Cardiac muscle cell (in vitro differentiated cells and primary cell): ENCODE measurements at regions not wholly inside any gene's neighbourhood (a gene's known extent, or its start where the extent isn't known, plus 50 kb on each side); places are given as distances from the start of the nearest gene placed in this dataset.
A peak's percentile ranks its signal among the peaks of the same experiment; 100 is the strongest.
"Not testable (repeated sequence)": the region's sequence is repeated elsewhere in the genome, so short reads cannot be mapped to it uniquely, and the experiment has no call there.

Source experiments
- DNase-seq, 2 donors: peaks; one replicate each; pipeline versions ENCODE4 v3.0.0 to v3.0.0-alpha.2; 2010 to 2017; ENCODE audit warnings: low read depth in 1 of 2, low spot score in 1 of 2
- H3K27ac ChIP-seq: fragments of 200-600 bp; sonication (generic); 2 replicates; pipeline ENCODE4 v1.5.1; 2016
- H3K27me3 ChIP-seq: fragments of 200-600 bp; sonication (generic); 2 replicates; pipeline ENCODE4 v1.6.0; 2016; ENCODE audit warnings: control low read depth
- H3K36me3 ChIP-seq: fragments of 200-600 bp; sonication (generic); 2 replicates; pipeline ENCODE4 v1.5.1; 2016; ENCODE audit warnings: control low read depth
- H3K4me1 ChIP-seq: fragments of 200-600 bp; sonication (generic); 2 replicates; pipeline ENCODE4 v1.8.1; 2017; ENCODE audit warnings: low read depth, mild to moderate bottlenecking, mixed run types
- H3K4me3 ChIP-seq: fragments of 200-600 bp; sonication (generic); 2 replicates; pipeline ENCODE4 v1.5.1; 2016; ENCODE audit warnings: mild to moderate bottlenecking
- H3K9me3 ChIP-seq: fragments of 200-600 bp; sonication (generic); 2 replicates; pipeline ENCODE4 v1.5.1; 2017; ENCODE audit warnings: low read depth, mild to moderate bottlenecking, control low read depth
- TF ChIP-seq, protein P1 (sequence below): IDR thresholded peaks from 2 replicates; pipeline ENCODE4 v1.5.1; 2012; ENCODE audit warnings: low read depth, mild to moderate bottlenecking, low read length

DNA sequence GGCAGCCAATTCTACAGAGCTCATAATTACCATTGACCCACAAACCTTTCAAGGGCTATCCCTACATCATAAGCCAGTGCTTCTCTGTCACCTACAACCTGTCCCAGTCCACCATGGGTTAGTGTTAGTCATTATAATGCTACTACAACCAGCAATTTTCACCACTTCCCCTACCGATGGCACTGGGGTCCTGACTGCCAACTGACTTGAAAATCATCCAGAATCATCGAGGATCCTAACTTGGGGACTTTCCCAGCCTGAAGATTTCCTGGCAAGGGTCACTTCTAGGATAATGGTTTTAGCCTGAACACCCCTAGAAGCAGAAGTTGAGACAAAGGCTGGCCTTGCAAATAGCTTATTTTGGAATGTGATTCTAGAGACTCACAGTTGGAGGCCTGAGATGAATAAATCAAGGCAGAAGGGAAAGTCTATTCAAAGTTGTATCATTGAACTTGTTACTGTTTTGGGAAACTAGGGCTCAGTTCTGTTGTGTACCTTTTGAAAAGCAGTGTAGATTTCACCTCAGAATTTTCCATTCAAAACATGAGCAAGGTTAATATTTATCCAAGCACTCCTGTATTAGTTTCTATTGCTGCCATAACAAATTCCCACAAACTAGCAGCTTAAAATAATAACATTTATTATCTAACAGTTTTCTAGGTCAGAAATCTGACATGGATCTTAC, 633.0 kb downstream of the LRRC70 start:
- no peak for DNase-seq
- TF ChIP-seq, protein P1, sequence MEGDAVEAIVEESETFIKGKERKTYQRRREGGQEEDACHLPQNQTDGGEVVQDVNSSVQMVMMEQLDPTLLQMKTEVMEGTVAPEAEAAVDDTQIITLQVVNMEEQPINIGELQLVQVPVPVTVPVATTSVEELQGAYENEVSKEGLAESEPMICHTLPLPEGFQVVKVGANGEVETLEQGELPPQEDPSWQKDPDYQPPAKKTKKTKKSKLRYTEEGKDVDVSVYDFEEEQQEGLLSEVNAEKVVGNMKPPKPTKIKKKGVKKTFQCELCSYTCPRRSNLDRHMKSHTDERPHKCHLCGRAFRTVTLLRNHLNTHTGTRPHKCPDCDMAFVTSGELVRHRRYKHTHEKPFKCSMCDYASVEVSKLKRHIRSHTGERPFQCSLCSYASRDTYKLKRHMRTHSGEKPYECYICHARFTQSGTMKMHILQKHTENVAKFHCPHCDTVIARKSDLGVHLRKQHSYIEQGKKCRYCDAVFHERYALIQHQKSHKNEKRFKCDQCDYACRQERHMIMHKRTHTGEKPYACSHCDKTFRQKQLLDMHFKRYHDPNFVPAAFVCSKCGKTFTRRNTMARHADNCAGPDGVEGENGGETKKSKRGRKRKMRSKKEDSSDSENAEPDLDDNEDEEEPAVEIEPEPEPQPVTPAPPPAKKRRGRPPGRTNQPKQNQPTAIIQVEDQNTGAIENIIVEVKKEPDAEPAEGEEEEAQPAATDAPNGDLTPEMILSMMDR, result no peak
- Histone ChIP-seq H3K27ac (no peak overlapping the region), H3K27me3 (no peaks in the 10 kb centered on the region), H3K9me3 (no peaks in the 10 kb centered on the region), H3K4me3 (no peak overlapping the region), H3K4me1 (no peaks in the 10 kb centered on the region), H3K36me3 (no peaks in the 10 kb centered on the region)

DNA sequence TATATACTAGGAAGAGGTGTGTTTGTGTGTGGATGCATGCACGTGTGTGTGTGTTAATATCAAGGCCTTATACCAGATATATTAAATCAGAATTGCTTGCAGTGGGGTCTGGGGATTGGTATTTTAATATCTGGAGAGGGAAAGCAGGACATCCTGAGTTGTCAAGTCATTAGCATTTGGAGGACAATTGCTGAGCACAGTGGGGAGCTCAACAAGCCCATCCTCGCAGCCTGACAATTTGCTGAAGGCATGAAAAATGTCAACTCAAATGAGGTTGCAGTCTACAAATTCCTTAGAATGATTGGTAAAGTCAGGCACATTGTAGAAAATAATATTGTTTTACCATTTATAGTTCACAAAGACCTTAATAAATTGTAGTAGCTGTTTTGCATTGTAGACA, 627.4 kb downstream of the LRRC70 start:
- H3K4me3 ChIP-seq, result no peak overlapping the region
- no peaks in the 10 kb centered on the region for H3K4me1 ChIP-seq
- H3K36me3 ChIP-seq, result no peaks in the 10 kb centered on the region
- no peak overlapping the region for H3K27ac ChIP-seq
- no peak for DNase-seq
- no peaks in the 10 kb centered on the region for H3K9me3 ChIP-seq
- no peaks in the 10 kb centered on the region for H3K27me3 ChIP-seq
- TF ChIP-seq, protein P1, result no peak

DNA sequence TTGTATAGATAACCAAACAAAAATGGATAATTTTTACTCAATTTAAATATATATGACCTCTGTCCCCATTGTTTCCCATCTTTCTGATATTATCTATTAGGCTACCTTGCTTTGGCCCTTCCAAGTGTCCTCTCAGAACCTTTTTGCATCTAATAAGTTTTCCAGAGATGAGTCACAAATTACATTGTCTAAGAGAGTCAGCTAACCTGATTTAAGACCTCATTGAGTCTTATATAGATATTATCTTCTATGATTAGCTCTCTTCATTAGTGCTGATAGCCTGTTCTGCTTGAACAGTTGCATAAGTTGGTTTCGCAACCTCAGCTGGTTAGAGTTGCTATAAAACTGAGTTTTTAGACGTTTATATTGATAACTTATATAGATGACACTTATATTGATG, 623.1 kb downstream of the LRRC70 start:
- Histone ChIP-seq H3K4me3 (no peak overlapping the region), H3K4me1 (no peaks in the 10 kb centered on the region), H3K27ac (no peak overlapping the region), H3K9me3 (no peaks in the 10 kb centered on the region), H3K36me3 (no peaks in the 10 kb centered on the region), H3K27me3 (no peaks in the 10 kb centered on the region)
- TF ChIP-seq, protein P1, result no peak
- DNase-seq, result peak in 1 of 2 donors; percentile 3

DNA sequence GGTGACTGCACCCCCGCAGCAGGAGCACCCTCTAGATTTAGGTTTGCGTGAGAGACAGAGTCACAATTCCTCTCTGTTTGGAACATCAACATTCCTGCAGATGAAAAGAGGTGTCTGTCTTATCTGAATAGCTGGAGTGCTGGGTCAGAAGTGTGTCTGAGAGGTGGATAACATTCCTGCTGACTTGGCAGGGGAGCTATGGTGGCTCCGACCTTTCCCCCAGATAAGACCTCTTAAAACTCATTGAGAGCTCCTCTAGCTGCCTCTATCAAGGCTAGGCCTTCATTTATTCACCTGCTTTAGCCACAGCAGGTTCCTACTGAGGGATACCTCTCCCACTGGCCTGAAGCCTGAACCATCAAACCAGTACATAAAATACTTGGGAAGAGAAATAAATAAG, 615.5 kb downstream of the LRRC70 start:
- Histone ChIP-seq H3K27ac (no peak overlapping the region), H3K9me3 (no peaks in the 10 kb centered on the region)
- DNase-seq, result peak in 1 of 2 donors; percentile 62

DNA sequence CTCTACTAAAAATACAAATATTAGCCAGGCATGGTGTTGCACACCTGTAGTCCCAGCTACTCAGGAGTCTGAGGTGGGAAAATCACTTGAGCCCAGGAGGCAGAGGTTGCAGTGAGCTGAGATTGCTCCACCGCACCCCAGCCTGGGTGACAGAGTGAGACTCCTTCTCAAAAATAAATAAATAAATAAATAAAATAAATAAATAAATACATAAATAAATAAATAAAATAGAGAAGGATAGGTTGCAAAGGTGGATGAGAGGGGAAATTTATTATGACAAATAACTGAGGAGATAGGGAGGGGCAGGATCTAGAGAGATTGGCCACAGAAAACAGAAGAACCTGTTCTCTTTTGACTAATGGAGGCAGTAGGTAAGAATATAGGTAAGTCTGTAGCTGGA, 601.6 kb downstream of the LRRC70 start:
- not testable (repeated sequence) for DNase-seq, H3K36me3 ChIP-seq, H3K9me3 ChIP-seq, H3K27me3 ChIP-seq, H3K27ac ChIP-seq, H3K4me1 ChIP-seq, H3K4me3 ChIP-seq

More for the DNA sequence above, 615.5 kb downstream of the LRRC70 start:
- TF ChIP-seq, protein P1, result no peak
- Histone ChIP-seq H3K27me3 (no peaks in the 10 kb centered on the region), H3K4me1 (peaks cover 7% of the 10 kb centered on the region), H3K36me3 (no peaks in the 10 kb centered on the region), H3K4me3 (no peak overlapping the region)

DNA sequence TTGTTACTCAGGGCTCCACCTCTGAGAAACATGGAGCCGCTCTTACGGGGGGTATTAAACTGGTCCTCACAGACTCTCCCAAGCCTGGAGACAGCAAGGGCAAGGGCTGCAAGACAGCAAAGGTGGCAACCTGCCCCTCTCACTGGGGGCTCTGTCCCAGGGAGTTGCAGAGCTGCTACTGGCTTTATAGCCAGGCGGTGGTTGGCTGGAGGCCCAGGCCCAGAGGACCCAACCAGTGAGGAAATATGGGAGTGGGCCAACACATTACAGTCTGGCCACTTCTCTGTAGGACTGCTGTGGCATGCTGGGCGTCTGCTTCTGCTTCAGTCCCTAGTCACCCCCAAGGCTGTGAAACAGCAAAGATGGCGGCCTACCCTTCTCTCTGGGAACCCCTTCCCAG, 597.2 kb downstream of the LRRC70 start:
- DNase-seq, result no peak
- Histone ChIP-seq H3K4me1 (no peaks in the 10 kb centered on the region), H3K27me3 (no peaks in the 10 kb centered on the region), H3K36me3 (no peaks in the 10 kb centered on the region), H3K9me3 (peaks cover 3% of the 10 kb centered on the region), H3K27ac (no peak overlapping the region), H3K4me3 (no peak overlapping the region)
- TF ChIP-seq, protein P1, result no peak
